Esophagus (tissue), 2 donors: ENCODE measurements at regions not wholly inside any gene's neighbourhood (a gene's known extent, or its start where the extent isn't known, plus 50 kb on each side); places are given as distances from the start of the nearest gene placed in this dataset.
"Not testable (repeated sequence)": the region's sequence is repeated elsewhere in the genome, so short reads cannot be mapped to it uniquely, and the experiment has no call there.

Experiments
- H3K27ac ChIP-seq, 2 donors: one replicate each; pipeline ENCODE4 v1.5.1; 2013; ENCODE audit warnings: low read depth in 2 of 2, mild to moderate bottlenecking in 2 of 2, inconsistent platforms in 1 of 2, low read length in 1 of 2, moderate library complexity in 1 of 2
- H3K27me3 ChIP-seq, 2 donors: one replicate each; pipeline ENCODE4 v1.6.1; 2013; ENCODE audit warnings: low read length in 2 of 2, control low read depth in 1 of 2, mild to moderate bottlenecking in 1 of 2; ENCODE audit not compliant: insufficient read depth in 2 of 2, control insufficient read depth in 1 of 2
- H3K36me3 ChIP-seq, 2 donors: one replicate each; pipeline ENCODE4 v1.6.1; 2013; ENCODE audit warnings: low read length in 1 of 2; ENCODE audit not compliant: control insufficient read depth in 2 of 2, insufficient read depth in 2 of 2
- H3K4me1 ChIP-seq, 2 donors: one replicate each; pipeline ENCODE4 v1.6.1; 2013; ENCODE audit warnings: low read length in 1 of 2; ENCODE audit not compliant: control insufficient read depth in 2 of 2, insufficient read depth in 2 of 2
- H3K4me3 ChIP-seq, 2 donors: one replicate each; pipeline ENCODE4 v1.5.1; 2013; ENCODE audit warnings: low read length in 2 of 2, mild to moderate bottlenecking in 2 of 2, low read depth in 1 of 2, moderate library complexity in 1 of 2
- H3K9me3 ChIP-seq, 2 donors: one replicate each; pipeline ENCODE4 v1.6.1; 2013; ENCODE audit warnings: mild to moderate bottlenecking in 2 of 2, low read depth in 1 of 2, low read length in 1 of 2, moderate library complexity in 1 of 2; ENCODE audit not compliant: control insufficient read depth in 2 of 2, insufficient read depth in 1 of 2
- WGBS, 2 donors: extraction: QIAGEN DNeasy Blood & Tissue Kit; methylation state at CpG; one replicate each; pipeline ENCODE4 v1.1.7; 2013; 5-methylcytosine and 5-hydroxymethylcytosine counted together
- donor health status: healthy with polysubstance abuse.
- donor health status: Bipolar disorder and iron deficiency.

- H3K4me3 ChIP-seq = no peak overlapping the region
- 46 to 50% methylated on average over 5 of the region's 5 CpGs for WGBS, 2 donors
- H3K27me3 ChIP-seq = no peaks in the 10 kb centered on the region
- H3K9me3 ChIP-seq = no peaks in the 10 kb centered on the region
- no peaks in the 10 kb centered on the region for H3K36me3 ChIP-seq
- no peaks in the 10 kb centered on the region for H3K4me1 ChIP-seq
- H3K27ac ChIP-seq = no peak overlapping the region
These were observed 130.8 kb downstream of the ZNF467 start for GRCh38 chr7:149642589-149642988.

- 90% methylated on average over 5 of the region's 5 CpGs for WGBS, 2 donors
- H3K27ac ChIP-seq = no peak overlapping the region
- H3K9me3 ChIP-seq = no peaks in the 10 kb centered on the region
- H3K4me1 ChIP-seq = no peaks in the 10 kb centered on the region
- no peaks in the 10 kb centered on the region for H3K36me3 ChIP-seq
- H3K27me3 ChIP-seq = no peaks in the 10 kb centered on the region
- H3K4me3 ChIP-seq = no peak overlapping the region
These were observed 134.6 kb downstream of the ZNF467 start for GRCh38 chr7:149638566-149639320.

GRCh38 chr7:149637911-149638565 lies 135.3 kb downstream of the ZNF467 start:
- H3K4me1 ChIP-seq = no peaks in the 10 kb centered on the region
- H3K36me3 ChIP-seq = no peaks in the 10 kb centered on the region
- WGBS, 2 donors = 87 to 91% methylated on average over 9 of the region's 9 CpGs
- no peak overlapping the region for H3K4me3 ChIP-seq
- H3K27me3 ChIP-seq = no peaks in the 10 kb centered on the region
- no peak overlapping the region for H3K27ac ChIP-seq
- H3K9me3 ChIP-seq = no peaks in the 10 kb centered on the region

GRCh38 chr7:149635561-149636329 lies 137.6 kb downstream of the ZNF467 start:
- Histone ChIP-seq H3K27ac (no peak overlapping the region), H3K4me3 (no peak overlapping the region), H3K9me3 (no peaks in the 10 kb centered on the region), H3K4me1 (no peaks in the 10 kb centered on the region), H3K27me3 (peaks cover 0 to 4% of the 10 kb centered on the region in 2 donors), H3K36me3 (no peaks in the 10 kb centered on the region)
- WGBS, 2 donors = 54 to 65% methylated on average over 10 of the region's 10 CpGs

GRCh38 chr7:149633976-149634945 lies 136.7 kb upstream of the ZNF746 start:
- H3K36me3 ChIP-seq = no peaks in the 10 kb centered on the region
- no peaks in the 10 kb centered on the region for H3K4me1 ChIP-seq
- no peaks in the 10 kb centered on the region for H3K9me3 ChIP-seq
- no peak overlapping the region for H3K27ac ChIP-seq
- peaks cover 0 to 4% of the 10 kb centered on the region in 2 donors for H3K27me3 ChIP-seq
- WGBS, 2 donors = 76% methylated on average over 13 of the region's 13 CpGs
- no peak overlapping the region for H3K4me3 ChIP-seq

- not testable (repeated sequence) for H3K4me1 ChIP-seq, H3K36me3 ChIP-seq, H3K27me3 ChIP-seq, H3K4me3 ChIP-seq, H3K9me3 ChIP-seq, H3K27ac ChIP-seq
- 77 to 79% methylated on average over 11 of the region's 11 CpGs for WGBS, 2 donors
These were observed 130.9 kb upstream of the ZNF746 start for GRCh38 chr7:149628361-149629149.

- Histone ChIP-seq H3K9me3 (no peaks in the 10 kb centered on the region), H3K4me1 (peaks cover 0 to under 1% of the 10 kb centered on the region in 2 donors)
- 60 to 66% methylated on average over 3 of the region's 3 CpGs for WGBS, 2 donors
These were observed 130.3 kb upstream of the ZNF746 start for GRCh38 chr7:149627911-149628310.

GRCh38 chr7:149626972-149627371 lies 129.4 kb upstream of the ZNF746 start:
- 74 to 80% methylated on average over 10 of the region's 10 CpGs for WGBS, 2 donors
- no peaks in the 10 kb centered on the region for H3K27me3 ChIP-seq
- no peaks in the 10 kb centered on the region for H3K9me3 ChIP-seq
- no peak overlapping the region for H3K4me3 ChIP-seq
- H3K4me1 ChIP-seq = peaks cover 0 to 3% of the 10 kb centered on the region in 2 donors
- H3K27ac ChIP-seq = no peak overlapping the region
- H3K36me3 ChIP-seq = no peaks in the 10 kb centered on the region

More at GRCh38 chr7:149627911-149628310, 130.3 kb upstream of the ZNF746 start:
- Histone ChIP-seq H3K27ac (no peak overlapping the region), H3K27me3 (peaks cover 0 to 4% of the 10 kb centered on the region in 2 donors), H3K36me3 (no peaks in the 10 kb centered on the region), H3K4me3 (no peak overlapping the region)
